ENCODE measurements at regions not wholly inside any gene's neighbourhood (a gene's known extent, or its start where the extent isn't known, plus 50 kb on each side); places are given as distances from the start of the nearest gene placed in this dataset.
A peak's percentile ranks its signal among the peaks of the same experiment; 100 is the strongest.

DNA sequence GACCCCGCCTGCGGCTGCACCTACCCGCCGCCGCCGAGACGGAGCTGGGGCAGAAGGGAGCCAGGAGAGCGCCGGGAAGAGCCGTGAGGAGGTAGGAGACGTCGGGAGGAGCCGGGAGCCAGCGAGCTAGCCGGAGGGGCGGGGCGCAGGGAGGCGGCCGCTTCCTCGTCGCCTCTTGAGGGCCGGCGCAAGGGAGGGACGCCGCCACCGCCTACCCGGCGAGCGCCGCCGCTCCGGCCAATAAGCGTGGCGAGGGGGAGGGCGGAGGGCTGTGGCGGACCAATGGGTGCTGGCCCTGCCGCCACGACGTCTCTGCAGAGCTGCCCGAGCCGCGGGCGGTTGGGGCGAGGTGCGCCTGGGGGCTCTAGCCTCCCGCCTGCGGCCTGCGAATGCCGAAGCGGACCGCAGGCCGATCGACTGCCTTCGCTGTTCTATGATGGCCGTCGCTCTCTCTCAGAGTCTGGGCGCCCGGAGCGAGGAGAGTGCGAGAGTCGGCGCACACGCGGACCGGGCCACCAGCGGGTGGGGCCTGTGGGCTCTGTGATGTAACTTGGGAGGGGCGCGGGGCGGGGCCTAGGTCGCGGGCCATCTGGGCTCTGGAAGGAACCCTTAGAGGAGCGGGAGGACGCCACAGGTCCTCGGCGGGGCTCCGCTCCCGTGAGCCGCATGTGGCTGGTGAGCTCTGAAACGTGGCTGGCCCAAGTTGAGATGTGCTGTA is 72.7 kb upstream of the MAP4 start (continued):
- TF ChIP-seq, protein P1, sequence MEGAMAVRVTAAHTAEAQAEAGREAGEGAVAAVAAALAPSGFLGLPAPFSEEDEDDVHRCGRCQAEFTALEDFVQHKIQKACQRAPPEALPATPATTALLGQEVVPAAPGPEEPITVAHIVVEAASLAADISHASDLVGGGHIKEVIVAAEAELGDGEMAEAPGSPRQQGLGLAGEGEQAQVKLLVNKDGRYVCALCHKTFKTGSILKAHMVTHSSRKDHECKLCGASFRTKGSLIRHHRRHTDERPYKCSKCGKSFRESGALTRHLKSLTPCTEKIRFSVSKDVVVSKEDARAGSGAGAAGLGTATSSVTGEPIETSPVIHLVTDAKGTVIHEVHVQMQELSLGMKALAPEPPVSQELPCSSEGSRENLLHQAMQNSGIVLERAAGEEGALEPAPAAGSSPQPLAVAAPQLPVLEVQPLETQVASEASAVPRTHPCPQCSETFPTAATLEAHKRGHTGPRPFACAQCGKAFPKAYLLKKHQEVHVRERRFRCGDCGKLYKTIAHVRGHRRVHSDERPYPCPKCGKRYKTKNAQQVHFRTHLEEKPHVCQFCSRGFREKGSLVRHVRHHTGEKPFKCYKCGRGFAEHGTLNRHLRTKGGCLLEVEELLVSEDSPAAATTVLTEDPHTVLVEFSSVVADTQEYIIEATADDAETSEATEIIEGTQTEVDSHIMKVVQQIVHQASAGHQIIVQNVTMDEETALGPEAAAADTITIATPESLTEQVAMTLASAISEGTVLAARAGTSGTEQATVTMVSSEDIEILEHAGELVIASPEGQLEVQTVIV (CRISPR knock-in tag; IDR thresholded peaks at IDR 0.05; ENCODE audit: borderline replicate concordance), result no peak
- TF ChIP-seq ZNF384 (IDR thresholded peaks at IDR 0.05; ENCODE audit: low read depth, low read length) (0 out of 2 replicates have a peak, but pooled peaks have one; percentile 1), SP1 (CRISPR knock-in tag; IDR thresholded peaks at IDR 0.05) (peak; percentile 97), NR2F6 (CRISPR knock-in tag; IDR thresholded peaks at IDR 0.05) (no peak), C11orf30 (IDR thresholded peaks at IDR 0.05; ENCODE audit: low read depth) (no peak), NR2C2 (CRISPR knock-in tag; IDR thresholded peaks at IDR 0.05) (peak; percentile 62; the same call in 1 of the 2 replicates), NR2C2 (tag; IDR thresholded peaks at IDR 0.05) (no peak)
- TF ChIP-seq, protein P2, sequence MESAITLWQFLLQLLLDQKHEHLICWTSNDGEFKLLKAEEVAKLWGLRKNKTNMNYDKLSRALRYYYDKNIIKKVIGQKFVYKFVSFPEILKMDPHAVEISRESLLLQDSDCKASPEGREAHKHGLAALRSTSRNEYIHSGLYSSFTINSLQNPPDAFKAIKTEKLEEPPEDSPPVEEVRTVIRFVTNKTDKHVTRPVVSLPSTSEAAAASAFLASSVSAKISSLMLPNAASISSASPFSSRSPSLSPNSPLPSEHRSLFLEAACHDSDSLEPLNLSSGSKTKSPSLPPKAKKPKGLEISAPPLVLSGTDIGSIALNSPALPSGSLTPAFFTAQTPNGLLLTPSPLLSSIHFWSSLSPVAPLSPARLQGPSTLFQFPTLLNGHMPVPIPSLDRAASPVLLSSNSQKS (CRISPR knock-in tag; IDR thresholded peaks at IDR 0.05), result no peak
- TF ChIP-seq, protein P3, sequence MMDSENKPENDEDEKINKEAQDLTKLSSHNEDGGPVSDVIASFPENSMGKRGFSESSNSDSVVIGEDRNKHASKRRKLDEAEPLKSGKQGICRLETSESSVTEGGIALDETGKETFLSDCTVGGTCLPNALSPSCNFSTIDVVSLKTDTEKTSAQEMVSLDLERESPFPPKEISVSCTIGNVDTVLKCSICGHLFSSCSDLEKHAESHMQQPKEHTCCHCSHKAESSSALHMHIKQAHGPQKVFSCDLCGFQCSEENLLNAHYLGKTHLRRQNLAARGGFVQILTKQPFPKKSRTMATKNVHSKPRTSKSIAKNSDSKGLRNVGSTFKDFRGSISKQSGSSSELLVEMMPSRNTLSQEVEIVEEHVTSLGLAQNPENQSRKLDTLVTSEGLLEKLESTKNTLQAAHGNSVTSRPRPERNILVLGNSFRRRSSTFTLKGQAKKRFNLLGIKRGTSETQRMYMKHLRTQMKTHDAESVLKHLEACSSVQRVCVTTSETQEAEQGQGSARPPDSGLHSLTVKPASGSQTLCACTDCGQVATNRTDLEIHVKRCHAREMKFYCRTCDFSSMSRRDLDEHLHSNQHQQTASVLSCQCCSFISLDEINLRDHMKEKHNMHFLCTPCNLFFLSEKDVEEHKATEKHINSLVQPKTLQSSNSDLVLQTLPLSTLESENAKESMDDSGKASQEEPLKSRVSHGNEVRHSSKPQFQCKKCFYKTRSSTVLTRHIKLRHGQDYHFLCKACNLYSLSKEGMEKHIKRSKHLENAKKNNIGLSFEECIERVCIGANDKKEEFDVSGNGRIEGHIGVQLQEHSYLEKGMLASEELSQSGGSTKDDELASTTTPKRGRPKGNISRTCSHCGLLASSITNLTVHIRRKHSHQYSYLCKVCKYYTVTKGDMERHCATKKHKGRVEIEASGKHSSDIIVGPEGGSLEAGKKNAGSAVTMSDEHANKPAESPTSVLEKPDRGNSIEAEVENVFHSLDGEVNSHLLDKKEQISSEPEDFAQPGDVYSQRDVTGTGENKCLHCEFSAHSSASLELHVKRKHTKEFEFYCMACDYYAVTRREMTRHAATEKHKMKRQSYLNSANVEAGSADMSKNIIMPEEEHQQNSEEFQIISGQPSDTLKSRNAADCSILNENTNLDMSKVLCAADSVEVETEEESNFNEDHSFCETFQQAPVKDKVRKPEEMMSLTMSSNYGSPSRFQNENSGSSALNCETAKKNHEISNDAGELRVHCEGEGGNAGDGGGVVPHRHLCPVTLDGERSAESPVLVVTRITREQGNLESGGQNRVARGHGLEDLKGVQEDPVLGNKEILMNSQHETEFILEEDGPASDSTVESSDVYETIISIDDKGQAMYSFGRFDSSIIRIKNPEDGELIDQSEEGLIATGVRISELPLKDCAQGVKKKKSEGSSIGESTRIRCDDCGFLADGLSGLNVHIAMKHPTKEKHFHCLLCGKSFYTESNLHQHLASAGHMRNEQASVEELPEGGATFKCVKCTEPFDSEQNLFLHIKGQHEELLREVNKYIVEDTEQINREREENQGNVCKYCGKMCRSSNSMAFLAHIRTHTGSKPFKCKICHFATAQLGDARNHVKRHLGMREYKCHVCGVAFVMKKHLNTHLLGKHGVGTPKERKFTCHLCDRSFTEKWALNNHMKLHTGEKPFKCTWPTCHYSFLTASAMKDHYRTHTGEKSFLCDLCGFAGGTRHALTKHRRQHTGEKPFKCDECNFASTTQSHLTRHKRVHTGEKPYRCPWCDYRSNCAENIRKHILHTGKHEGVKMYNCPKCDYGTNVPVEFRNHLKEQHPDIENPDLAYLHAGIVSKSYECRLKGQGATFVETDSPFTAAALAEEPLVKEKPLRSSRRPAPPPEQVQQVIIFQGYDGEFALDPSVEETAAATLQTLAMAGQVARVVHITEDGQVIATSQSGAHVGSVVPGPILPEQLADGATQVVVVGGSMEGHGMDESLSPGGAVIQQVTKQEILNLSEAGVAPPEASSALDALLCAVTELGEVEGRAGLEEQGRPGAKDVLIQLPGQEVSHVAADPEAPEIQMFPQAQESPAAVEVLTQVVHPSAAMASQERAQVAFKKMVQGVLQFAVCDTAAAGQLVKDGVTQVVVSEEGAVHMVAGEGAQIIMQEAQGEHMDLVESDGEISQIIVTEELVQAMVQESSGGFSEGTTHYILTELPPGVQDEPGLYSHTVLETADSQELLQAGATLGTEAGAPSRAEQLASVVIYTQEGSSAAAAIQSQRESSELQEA (IDR thresholded peaks at IDR 0.05; ENCODE audit: low read depth), result no peak
- TF ChIP-seq, protein P4, sequence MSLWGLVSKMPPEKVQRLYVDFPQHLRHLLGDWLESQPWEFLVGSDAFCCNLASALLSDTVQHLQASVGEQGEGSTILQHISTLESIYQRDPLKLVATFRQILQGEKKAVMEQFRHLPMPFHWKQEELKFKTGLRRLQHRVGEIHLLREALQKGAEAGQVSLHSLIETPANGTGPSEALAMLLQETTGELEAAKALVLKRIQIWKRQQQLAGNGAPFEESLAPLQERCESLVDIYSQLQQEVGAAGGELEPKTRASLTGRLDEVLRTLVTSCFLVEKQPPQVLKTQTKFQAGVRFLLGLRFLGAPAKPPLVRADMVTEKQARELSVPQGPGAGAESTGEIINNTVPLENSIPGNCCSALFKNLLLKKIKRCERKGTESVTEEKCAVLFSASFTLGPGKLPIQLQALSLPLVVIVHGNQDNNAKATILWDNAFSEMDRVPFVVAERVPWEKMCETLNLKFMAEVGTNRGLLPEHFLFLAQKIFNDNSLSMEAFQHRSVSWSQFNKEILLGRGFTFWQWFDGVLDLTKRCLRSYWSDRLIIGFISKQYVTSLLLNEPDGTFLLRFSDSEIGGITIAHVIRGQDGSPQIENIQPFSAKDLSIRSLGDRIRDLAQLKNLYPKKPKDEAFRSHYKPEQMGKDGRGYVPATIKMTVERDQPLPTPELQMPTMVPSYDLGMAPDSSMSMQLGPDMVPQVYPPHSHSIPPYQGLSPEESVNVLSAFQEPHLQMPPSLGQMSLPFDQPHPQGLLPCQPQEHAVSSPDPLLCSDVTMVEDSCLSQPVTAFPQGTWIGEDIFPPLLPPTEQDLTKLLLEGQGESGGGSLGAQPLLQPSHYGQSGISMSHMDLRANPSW (CRISPR knock-in tag; IDR thresholded peaks at IDR 0.05), result no peak
- TF ChIP-seq, protein P5, sequence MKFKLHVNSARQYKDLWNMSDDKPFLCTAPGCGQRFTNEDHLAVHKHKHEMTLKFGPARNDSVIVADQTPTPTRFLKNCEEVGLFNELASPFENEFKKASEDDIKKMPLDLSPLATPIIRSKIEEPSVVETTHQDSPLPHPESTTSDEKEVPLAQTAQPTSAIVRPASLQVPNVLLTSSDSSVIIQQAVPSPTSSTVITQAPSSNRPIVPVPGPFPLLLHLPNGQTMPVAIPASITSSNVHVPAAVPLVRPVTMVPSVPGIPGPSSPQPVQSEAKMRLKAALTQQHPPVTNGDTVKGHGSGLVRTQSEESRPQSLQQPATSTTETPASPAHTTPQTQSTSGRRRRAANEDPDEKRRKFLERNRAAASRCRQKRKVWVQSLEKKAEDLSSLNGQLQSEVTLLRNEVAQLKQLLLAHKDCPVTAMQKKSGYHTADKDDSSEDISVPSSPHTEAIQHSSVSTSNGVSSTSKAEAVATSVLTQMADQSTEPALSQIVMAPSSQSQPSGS (CRISPR knock-in tag; IDR thresholded peaks at IDR 0.05), result peak; percentile 65; the same call in 1 of the 2 replicates
